Lung (tissue), 11 donors: ENCODE measurements at regions not wholly inside any gene's neighbourhood (a gene's known extent, or its start where the extent isn't known, plus 50 kb on each side); places are given as distances from the start of the nearest gene placed in this dataset.

Experiments used
- ATAC-seq: fragments of 200-7000 bp; cut with Tn5 transposase; one replicate; pipeline ENCODE4 v1.9.1; 2020; ENCODE audit warnings: moderate number of reproducible peaks; ENCODE audit not compliant: insufficient read depth, low FRiP score
- DNase-seq, 3 donors: peaks; one replicate each; pipeline ENCODE4 v3.0.0-alpha.2; 2013 to 2017
- H3K27ac ChIP-seq, 2 donors: one replicate each; pipeline ENCODE4 v1.5.1; 2013; ENCODE audit warnings: mild to moderate bottlenecking in 2 of 2, moderate library complexity in 2 of 2, control low read depth in 1 of 2, inconsistent platforms in 1 of 2, low read depth in 1 of 2, low read length in 1 of 2
- H3K27me3 ChIP-seq, 3 donors: one replicate each; pipeline ENCODE4 v1.5.1; 2013; ENCODE audit warnings: low read length in 2 of 3; ENCODE audit not compliant: control insufficient read depth in 3 of 3, insufficient read depth in 3 of 3
- H3K36me3 ChIP-seq, 4 donors: one replicate each; pipeline ENCODE4 v1.5.1; 2013; ENCODE audit warnings: low read length in 4 of 4, mild to moderate bottlenecking in 1 of 4, moderate library complexity in 1 of 4; ENCODE audit not compliant: control insufficient read depth in 4 of 4, insufficient read depth in 4 of 4
- H3K4me1 ChIP-seq, 5 donors: one replicate each; pipeline ENCODE4 v1.5.1; 2013; ENCODE audit warnings: low read length in 5 of 5, mild to moderate bottlenecking in 2 of 5, moderate library complexity in 1 of 5; ENCODE audit not compliant: control insufficient read depth in 5 of 5, insufficient read depth in 5 of 5
- H3K4me3 ChIP-seq: one replicate; pipeline ENCODE4 v1.5.1; 2013; ENCODE audit warnings: mild to moderate bottlenecking, control low read depth, moderate library complexity
- H3K9ac ChIP-seq, 2 donors: one replicate each; pipeline ENCODE4 v1.5.1; 2013; ENCODE audit warnings: low read length in 2 of 2, control low read depth in 1 of 2; ENCODE audit not compliant: insufficient read depth in 1 of 2
- H3K9me3 ChIP-seq, 4 donors: one replicate each; pipeline ENCODE4 v1.5.1; 2013; ENCODE audit warnings: low read length in 3 of 4, mild to moderate bottlenecking in 1 of 4, moderate library complexity in 1 of 4; ENCODE audit not compliant: control insufficient read depth in 4 of 4, insufficient read depth in 3 of 4
- CTCF ChIP-seq: IDR thresholded peaks from 2 replicates; pipeline ENCODE4 v1.5.1; 2012; ENCODE audit warnings: mild to moderate bottlenecking; ENCODE audit errors: control extremely low read depth, extremely low read depth
- WGBS, 2 donors: extraction: QIAGEN DNeasy Blood & Tissue Kit; methylation state at CpG; one replicate each; pipeline ENCODE4 v1.1.7; 2013; 5-methylcytosine and 5-hydroxymethylcytosine counted together
- donor health status: control.
- donor health status: control.
- donor health status: Bipolar disorder and iron deficiency.
- donor health status: healthy.
- donor health status: DM: yes; HTN: yes; CAD: no.

GRCh38 chr9:115212125-115212605 lies 94.2 kb upstream of the TNC start:
- ATAC-seq (no peak), DNase-seq (peak in 2 of 3 donors; percentile 85 to 86)
- Histone ChIP-seq H3K36me3 (no peaks in the 10 kb centered on the region), H3K27me3 (no peaks in the 10 kb centered on the region), H3K9ac (no peak overlapping the region), H3K4me3 (no peak overlapping the region), H3K27ac (no peak overlapping the region), H3K9me3 (no peaks in the 10 kb centered on the region), H3K4me1 (peaks cover 0 to 30% (median 3%) of the 10 kb centered on the region in 5 donors)
- TF ChIP-seq CTCF: no peak

DNA sequence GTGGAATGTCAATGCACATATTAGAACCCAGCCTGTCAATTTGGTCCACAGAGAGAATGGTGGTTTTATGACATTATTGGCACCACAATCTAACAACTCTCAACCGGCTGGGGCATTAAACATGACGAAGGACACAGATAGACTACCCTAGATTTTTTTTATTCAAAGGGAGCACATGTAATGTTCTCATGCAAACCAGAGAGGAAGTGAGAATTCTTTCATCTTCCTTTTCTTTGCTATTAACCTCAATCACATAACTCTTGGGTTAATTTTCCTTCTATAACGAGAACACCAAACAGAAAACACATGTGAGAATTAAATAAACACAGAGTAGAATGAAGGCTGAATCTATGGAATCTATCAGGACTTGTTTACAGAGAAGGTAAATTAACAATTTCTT lies 94.9 kb upstream of the TNC start:
- 77 to 89% methylated on average over 3 of the region's 3 CpGs for WGBS, 2 donors
- Histone ChIP-seq H3K36me3 (no peaks in the 10 kb centered on the region), H3K9ac (no peak overlapping the region), H3K4me3 (no peak overlapping the region), H3K4me1 (peaks cover 0 to 37% (median 3%) of the 10 kb centered on the region in 5 donors), H3K27me3 (no peaks in the 10 kb centered on the region), H3K27ac (no peak overlapping the region), H3K9me3 (no peaks in the 10 kb centered on the region)
- ATAC-seq (no peak), DNase-seq (no peak)
- no peak for TF ChIP-seq CTCF

GRCh38 chr9:115213818-115214334 lies 95.9 kb upstream of the TNC start:
- no peaks in the 10 kb centered on the region for H3K36me3 ChIP-seq
- no peaks in the 10 kb centered on the region for H3K9me3 ChIP-seq
- 27 to 47% methylated on average over 2 of the region's 2 CpGs for WGBS, 2 donors
- no peak for TF ChIP-seq CTCF
- H3K27me3 ChIP-seq: no peaks in the 10 kb centered on the region
- no peak overlapping the region for H3K9ac ChIP-seq
- H3K4me1 ChIP-seq: peaks cover 0 to 37% (median 3%) of the 10 kb centered on the region in 5 donors
- no peak overlapping the region for H3K27ac ChIP-seq
- DNase-seq (peak in 1 of 3 donors; percentile 54), ATAC-seq (peak; percentile 39)
- H3K4me3 ChIP-seq: no peak overlapping the region

GRCh38 chr9:115216873-115217272 lies 98.9 kb upstream of the TNC start:
- 89 to 91% methylated on average over 6 of the region's 6 CpGs for WGBS, 2 donors
- no peak overlapping the region for H3K9ac ChIP-seq
- H3K9me3 ChIP-seq: no peaks in the 10 kb centered on the region
- H3K27ac ChIP-seq: no peak overlapping the region
- no peak for TF ChIP-seq CTCF
- H3K36me3 ChIP-seq: no peaks in the 10 kb centered on the region
- no peak for ATAC-seq
- no peaks in the 10 kb centered on the region for H3K27me3 ChIP-seq
- no peak for DNase-seq
- no peak overlapping the region for H3K4me3 ChIP-seq
- H3K4me1 ChIP-seq: peaks cover 0 to 39% (median 3%) of the 10 kb centered on the region in 5 donors
